Activated T-helper 1 cell treated with anti-CD3 and anti-CD28 coated beads, Interleukin-12 subunit alpha, Interleukin-12 subunit beta, Interleukin-2, Interleukin-4 antibody, amounts not matched to agents 30 ng/mL and 10 ng/mL and 1 ng/mL, durations not matched to agents 14 hours and 24 hours and 36 hours (primary cell): ENCODE measurements at regions not wholly inside any gene's neighbourhood (a gene's known extent, or its start where the extent isn't known, plus 50 kb on each side); places are given as distances from the start of the nearest gene placed in this dataset.

Experiments used
- DNase-seq: peaks from one replicate; pipeline ENCODE4 v3.0.0; 2021; ENCODE audit warnings: low spot score
- H3K27ac Mint-ChIP-seq: one replicate; pipeline ENCODE4 v1.8.0; 2021; ENCODE audit warnings: mild to moderate bottlenecking, mixed read lengths
- H3K27me3 Mint-ChIP-seq: one replicate; pipeline ENCODE4 v1.8.0; 2022; ENCODE audit warnings: mild to moderate bottlenecking, moderate library complexity, mixed read lengths; ENCODE audit not compliant: insufficient read depth
- H3K36me3 Mint-ChIP-seq: one replicate; pipeline ENCODE4 v1.8.0; 2021; ENCODE audit warnings: low read depth, mixed read lengths
- H3K4me1 Mint-ChIP-seq: one replicate; pipeline ENCODE4 v1.8.0; 2021; ENCODE audit warnings: low read depth, mixed read lengths
- H3K4me3 Mint-ChIP-seq: one replicate; pipeline ENCODE4 v1.8.0; 2021; ENCODE audit warnings: mild to moderate bottlenecking, moderate library complexity, mixed read lengths
- H3K9me3 Mint-ChIP-seq: one replicate; pipeline ENCODE4 v1.8.0; 2021; ENCODE audit warnings: mixed read lengths
- intact Hi-C: fragments of 100-400 bp; cut with micrococcal nuclease; formaldehyde crosslinking; loops from one replicate; pipeline ENCODE4 v1.15.1; 2024

- no peaks in the 10 kb centered on the region for H3K9me3 Mint-ChIP-seq
- no peak overlapping the region for H3K27ac Mint-ChIP-seq
- H3K4me3 Mint-ChIP-seq = no peak overlapping the region
- no peaks in the 10 kb centered on the region for H3K36me3 Mint-ChIP-seq
- intact Hi-C loops = no loop called here
- H3K4me1 Mint-ChIP-seq = peaks cover 33% of the 10 kb centered on the region
- no peak for DNase-seq
- peaks cover 4% of the 10 kb centered on the region for H3K27me3 Mint-ChIP-seq
Observed at GRCh38 chr3:18835021-18835420, 313.3 kb upstream of the KCNH8 start.

GRCh38 chr3:18830087-18830486 is 318.2 kb upstream of the KCNH8 start:
- no peak for DNase-seq
- Mint-ChIP-seq H3K27me3 (no peaks in the 10 kb centered on the region), H3K36me3 (no peaks in the 10 kb centered on the region), H3K27ac (no peak overlapping the region), H3K9me3 (no peaks in the 10 kb centered on the region), H3K4me3 (no peak overlapping the region), H3K4me1 (peaks cover 24% of the 10 kb centered on the region)
- intact Hi-C loops = no loop called here

- Mint-ChIP-seq H3K9me3 (no peaks in the 10 kb centered on the region), H3K27ac (no peak overlapping the region), H3K36me3 (no peaks in the 10 kb centered on the region), H3K4me1 (peaks cover 24% of the 10 kb centered on the region), H3K4me3 (no peak overlapping the region), H3K27me3 (no peaks in the 10 kb centered on the region)
- intact Hi-C loops = no loop called here
- DNase-seq = no peak
Observed at GRCh38 chr3:18828637-18829036, 319.7 kb upstream of the KCNH8 start.

GRCh38 chr3:18827664-18828063 is 320.6 kb upstream of the KCNH8 start:
- intact Hi-C loops = no loop called here
- H3K4me3 Mint-ChIP-seq = no peak overlapping the region
- H3K36me3 Mint-ChIP-seq = no peaks in the 10 kb centered on the region
- peaks cover 24% of the 10 kb centered on the region for H3K4me1 Mint-ChIP-seq
- H3K27me3 Mint-ChIP-seq = no peaks in the 10 kb centered on the region
- H3K27ac Mint-ChIP-seq = no peak overlapping the region
- DNase-seq = no peak
- H3K9me3 Mint-ChIP-seq = no peaks in the 10 kb centered on the region

GRCh38 chr3:18825665-18826064 is 322.6 kb upstream of the KCNH8 start:
- H3K27ac Mint-ChIP-seq = no peak overlapping the region
- no peaks in the 10 kb centered on the region for H3K27me3 Mint-ChIP-seq
- no peaks in the 10 kb centered on the region for H3K36me3 Mint-ChIP-seq
- H3K9me3 Mint-ChIP-seq = no peaks in the 10 kb centered on the region
- intact Hi-C loops = loop anchor here (2.0 kb wide), 1 partner anchor 35 kb away; no protein-coding TSS in a partner anchor
- no peak for DNase-seq
- peaks cover 24% of the 10 kb centered on the region for H3K4me1 Mint-ChIP-seq
- H3K4me3 Mint-ChIP-seq = no peak overlapping the region

GRCh38 chr3:18813300-18813699 is 335.0 kb upstream of the KCNH8 start:
- H3K4me1 Mint-ChIP-seq = peaks cover 16% of the 10 kb centered on the region
- no peaks in the 10 kb centered on the region for H3K27me3 Mint-ChIP-seq
- DNase-seq = no peak
- H3K36me3 Mint-ChIP-seq = peaks cover 3% of the 10 kb centered on the region
- peaks cover 8% of the 10 kb centered on the region for H3K9me3 Mint-ChIP-seq
- H3K27ac Mint-ChIP-seq = no peak overlapping the region
- intact Hi-C loops = no loop called here
- H3K4me3 Mint-ChIP-seq = no peak overlapping the region

- peaks cover 3% of the 10 kb centered on the region for H3K36me3 Mint-ChIP-seq
- no peak overlapping the region for H3K4me3 Mint-ChIP-seq
- peaks cover 16% of the 10 kb centered on the region for H3K4me1 Mint-ChIP-seq
- intact Hi-C loops = no loop called here
- H3K27me3 Mint-ChIP-seq = no peaks in the 10 kb centered on the region
- no peak for DNase-seq
- no peak overlapping the region for H3K27ac Mint-ChIP-seq
- peaks cover 4% of the 10 kb centered on the region for H3K9me3 Mint-ChIP-seq
Observed at GRCh38 chr3:18812316-18812715, 336.0 kb upstream of the KCNH8 start.

GRCh38 chr3:18810306-18810661 is 338.0 kb upstream of the KCNH8 start:
- no peak overlapping the region for H3K27ac Mint-ChIP-seq
- H3K36me3 Mint-ChIP-seq = peaks cover 3% of the 10 kb centered on the region
- peaks cover 10% of the 10 kb centered on the region for H3K9me3 Mint-ChIP-seq
- intact Hi-C loops = no loop called here
- no peak for DNase-seq
- H3K27me3 Mint-ChIP-seq = no peaks in the 10 kb centered on the region
- no peak overlapping the region for H3K4me3 Mint-ChIP-seq
- H3K4me1 Mint-ChIP-seq = peaks cover 10% of the 10 kb centered on the region

- intact Hi-C loops = no loop called here
- Mint-ChIP-seq H3K27me3 (peaks cover 2% of the 10 kb centered on the region), H3K4me1 (peaks cover 10% of the 10 kb centered on the region), H3K9me3 (peaks cover 10% of the 10 kb centered on the region), H3K4me3 (no peak overlapping the region), H3K27ac (no peak overlapping the region), H3K36me3 (peaks cover 3% of the 10 kb centered on the region)
- no peak for DNase-seq
Observed at GRCh38 chr3:18809640-18810305, 338.5 kb upstream of the KCNH8 start.

GRCh38 chr3:18808429-18808828 is 339.9 kb upstream of the KCNH8 start:
- H3K27ac Mint-ChIP-seq = no peak overlapping the region
- peaks cover 10% of the 10 kb centered on the region for H3K9me3 Mint-ChIP-seq
- H3K4me3 Mint-ChIP-seq = no peak overlapping the region
- peaks cover 10% of the 10 kb centered on the region for H3K4me1 Mint-ChIP-seq
- intact Hi-C loops = no loop called here
- peaks cover 2% of the 10 kb centered on the region for H3K27me3 Mint-ChIP-seq
- H3K36me3 Mint-ChIP-seq = peaks cover 3% of the 10 kb centered on the region
- no peak for DNase-seq

- Mint-ChIP-seq H3K27ac (no peak overlapping the region), H3K9me3 (peaks cover 10% of the 10 kb centered on the region), H3K36me3 (peaks cover 3% of the 10 kb centered on the region), H3K4me3 (no peak overlapping the region), H3K27me3 (peaks cover 2% of the 10 kb centered on the region), H3K4me1 (peaks cover 10% of the 10 kb centered on the region)
- no peak for DNase-seq
- intact Hi-C loops = no loop called here
Observed at GRCh38 chr3:18807593-18807992, 340.7 kb upstream of the KCNH8 start.

- Mint-ChIP-seq H3K9me3 (peaks cover 10% of the 10 kb centered on the region), H3K27me3 (peaks cover 4% of the 10 kb centered on the region), H3K4me1 (peaks cover 10% of the 10 kb centered on the region), H3K27ac (no peak overlapping the region), H3K36me3 (peaks cover 3% of the 10 kb centered on the region), H3K4me3 (no peak overlapping the region)
- intact Hi-C loops = no loop called here
- no peak for DNase-seq
Observed at GRCh38 chr3:18806633-18807032, 341.7 kb upstream of the KCNH8 start.

- Mint-ChIP-seq H3K36me3 (no peaks in the 10 kb centered on the region), H3K4me1 (no peaks in the 10 kb centered on the region), H3K4me3 (no peak overlapping the region), H3K27ac (no peak overlapping the region), H3K9me3 (no peaks in the 10 kb centered on the region), H3K27me3 (peaks cover 12% of the 10 kb centered on the region)
- DNase-seq = no peak
- intact Hi-C loops = no loop called here
Observed at GRCh38 chr3:18797378-18797777, 350.9 kb upstream of the KCNH8 start.

GRCh38 chr3:18795078-18795477 is 353.2 kb upstream of the KCNH8 start:
- no peak for DNase-seq

More at GRCh38 chr3:18795078-18795477, 353.2 kb upstream of the KCNH8 start:
- Mint-ChIP-seq H3K36me3 (no peaks in the 10 kb centered on the region), H3K9me3 (no peaks in the 10 kb centered on the region), H3K4me1 (no peaks in the 10 kb centered on the region), H3K4me3 (no peak overlapping the region), H3K27me3 (peaks cover 3% of the 10 kb centered on the region), H3K27ac (no peak overlapping the region)
- intact Hi-C loops = no loop called here
